Naive B cell (primary cell): ENCODE measurements at regions not wholly inside any gene's neighbourhood (a gene's known extent, or its start where the extent isn't known, plus 50 kb on each side); places are given as distances from the start of the nearest gene placed in this dataset.
"Not testable (repeated sequence)": the region's sequence is repeated elsewhere in the genome, so short reads cannot be mapped to it uniquely, and the experiment has no call there.

Experiments
- ATAC-seq, 2 donors: fragments of 150-1000 bp; cut with Tn5 transposase; 2 replicates each; pipeline ENCODE4 v1.10.0; 2021; ENCODE audit warnings: low read depth in 2 of 2, mild to moderate bottlenecking in 2 of 2, moderate library complexity in 2 of 2
- DNase-seq: peaks from one replicate; pipeline ENCODE4 v3.0.0; 2022
- H3K27ac Mint-ChIP-seq, 6 donors: one replicate each; pipeline ENCODE4 v1.8.0; 2020 to 2022; ENCODE audit warnings: mild to moderate bottlenecking in 6 of 6, mixed read lengths in 6 of 6, moderate library complexity in 5 of 6, inconsistent platforms in 2 of 6
- H3K27me3 Mint-ChIP-seq, 3 donors: one replicate each; pipeline ENCODE4 v1.8.0; 2021 to 2022; ENCODE audit warnings: mixed read lengths in 3 of 3, mild to moderate bottlenecking in 1 of 3
- H3K36me3 Mint-ChIP-seq, 2 donors: one replicate each; pipeline ENCODE4 v1.8.0; 2020 to 2022; ENCODE audit warnings: mixed read lengths in 2 of 2, inconsistent platforms in 1 of 2, mild to moderate bottlenecking in 1 of 2
- H3K4me1 Mint-ChIP-seq, 3 donors: one replicate each; pipeline ENCODE4 v1.8.0; 2020 to 2022; ENCODE audit warnings: mixed read lengths in 3 of 3, inconsistent platforms in 1 of 3, mild to moderate bottlenecking in 1 of 3, moderate library complexity in 1 of 3
- H3K4me3 Mint-ChIP-seq, 8 donors: one replicate each; pipeline ENCODE4 v1.8.0; 2020 to 2022; ENCODE audit warnings: mild to moderate bottlenecking in 8 of 8, mixed read lengths in 8 of 8, moderate library complexity in 8 of 8, inconsistent platforms in 2 of 8
- H3K9me3 Mint-ChIP-seq, 7 donors: one replicate each; pipeline ENCODE4 v1.8.0; 2020 to 2022; ENCODE audit warnings: mixed read lengths in 7 of 7, mild to moderate bottlenecking in 5 of 7, inconsistent platforms in 2 of 7, moderate library complexity in 1 of 7

- H3K27me3 Mint-ChIP-seq, H3K4me3 Mint-ChIP-seq, H3K27ac Mint-ChIP-seq, H3K4me1 Mint-ChIP-seq, ATAC-seq, DNase-seq, H3K36me3 Mint-ChIP-seq: not testable (repeated sequence)
- H3K9me3 Mint-ChIP-seq: peaks cover 2 to 23% (median 6%) of the 10 kb centered on the region in 7 donors
These were observed 1252.2 kb downstream of the STIM2 start for GRCh38 chr4:28112691-28113335.

- H3K27ac Mint-ChIP-seq, H3K4me3 Mint-ChIP-seq, H3K4me1 Mint-ChIP-seq, DNase-seq, H3K27me3 Mint-ChIP-seq, ATAC-seq, H3K36me3 Mint-ChIP-seq: not testable (repeated sequence)
- peaks cover 3 to 26% (median 8%) of the 10 kb centered on the region in 7 donors for H3K9me3 Mint-ChIP-seq
These were observed 1252.9 kb downstream of the STIM2 start for GRCh38 chr4:28113586-28113985.

DNA sequence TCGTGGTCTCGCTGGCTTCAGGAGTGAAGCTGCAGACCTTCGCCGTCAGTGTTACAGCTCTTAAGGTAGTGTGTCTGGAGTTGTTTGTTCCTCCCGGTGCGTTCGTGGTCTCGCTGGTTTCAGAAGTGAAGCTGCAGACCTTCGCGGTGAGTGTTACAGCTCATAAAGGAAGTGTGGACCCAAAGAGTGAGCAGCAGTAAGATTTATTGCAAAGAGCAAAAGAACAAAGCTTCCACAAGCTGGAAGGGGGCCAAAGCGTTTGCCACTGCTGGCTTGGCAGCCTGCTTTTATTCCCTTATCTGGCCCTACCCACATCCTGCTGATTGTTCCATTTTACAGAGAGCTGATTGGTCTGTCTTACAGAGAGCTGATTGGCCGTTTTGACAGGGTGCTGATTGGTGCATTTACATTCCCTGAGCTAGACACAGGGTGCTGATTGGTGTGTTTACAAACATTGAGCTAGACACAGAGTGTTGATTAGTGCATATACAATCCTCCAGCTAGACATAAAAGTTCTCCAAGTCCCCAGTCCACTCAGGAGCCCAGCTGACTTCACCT, 1256.0 kb downstream of the STIM2 start:
- DNase-seq, H3K4me3 Mint-ChIP-seq, ATAC-seq, H3K27me3 Mint-ChIP-seq, H3K36me3 Mint-ChIP-seq, H3K27ac Mint-ChIP-seq, H3K4me1 Mint-ChIP-seq: not testable (repeated sequence)
- H3K9me3 Mint-ChIP-seq: peaks cover 3 to 26% (median 10%) of the 10 kb centered on the region in 7 donors

- Mint-ChIP-seq H3K9me3 (peaks cover 3 to 26% (median 9%) of the 10 kb centered on the region in 7 donors), H3K4me3 (no peak overlapping the region), H3K27ac (no peak overlapping the region), H3K27me3 (no peaks in the 10 kb centered on the region), H3K4me1 (no peaks in the 10 kb centered on the region), H3K36me3 (no peaks in the 10 kb centered on the region)
- DNase-seq (no peak), ATAC-seq (no peak)
These were observed 1256.5 kb downstream of the STIM2 start for GRCh38 chr4:28117084-28117682.

GRCh38 chr4:28146191-28146590, 1285.5 kb downstream of the STIM2 start:
- Mint-ChIP-seq H3K27ac (no peak overlapping the region), H3K9me3 (peaks cover 0 to 8% (median 0%) of the 10 kb centered on the region in 7 donors), H3K27me3 (no peaks in the 10 kb centered on the region), H3K4me1 (no peaks in the 10 kb centered on the region), H3K4me3 (no peak overlapping the region), H3K36me3 (no peaks in the 10 kb centered on the region)
- DNase-seq (no peak), ATAC-seq (no peak)

DNA sequence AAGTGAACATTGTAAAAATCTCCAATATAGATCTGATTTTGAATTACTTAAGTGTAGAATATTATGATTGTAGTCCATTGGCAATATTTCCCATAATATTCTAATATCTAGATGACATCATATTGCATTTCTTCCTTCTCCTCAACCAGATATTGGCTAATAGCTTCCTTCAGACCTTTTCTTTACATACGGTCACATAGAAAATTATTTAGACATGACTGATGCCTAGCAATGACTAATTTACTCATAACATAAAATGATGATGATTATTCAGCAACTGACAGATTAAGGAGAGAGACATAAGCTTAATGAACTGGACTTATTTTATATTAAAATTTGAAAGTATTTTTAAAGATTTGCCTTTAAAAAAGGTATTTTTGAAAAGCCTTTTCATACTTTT, 1287.6 kb downstream of the STIM2 start:
- H3K4me3 Mint-ChIP-seq: no peak overlapping the region
- H3K4me1 Mint-ChIP-seq: no peaks in the 10 kb centered on the region
- ATAC-seq (no peak), DNase-seq (no peak)
- H3K27ac Mint-ChIP-seq: no peak overlapping the region
- H3K27me3 Mint-ChIP-seq: no peaks in the 10 kb centered on the region
- H3K9me3 Mint-ChIP-seq: peaks cover 0 to 3% (median 0%) of the 10 kb centered on the region in 7 donors
- no peaks in the 10 kb centered on the region for H3K36me3 Mint-ChIP-seq

GRCh38 chr4:28149762-28150161, 1289.1 kb downstream of the STIM2 start:
- ATAC-seq (no peak), DNase-seq (no peak)
- no peaks in the 10 kb centered on the region for H3K27me3 Mint-ChIP-seq
- no peaks in the 10 kb centered on the region for H3K36me3 Mint-ChIP-seq
- no peak overlapping the region for H3K4me3 Mint-ChIP-seq
- no peak overlapping the region for H3K27ac Mint-ChIP-seq
- H3K9me3 Mint-ChIP-seq: peaks cover 0 to 5% (median 2%) of the 10 kb centered on the region in 7 donors
- H3K4me1 Mint-ChIP-seq: no peaks in the 10 kb centered on the region

- no peaks in the 10 kb centered on the region for H3K36me3 Mint-ChIP-seq
- H3K9me3 Mint-ChIP-seq: peaks cover 0 to 5% (median 2%) of the 10 kb centered on the region in 7 donors
- H3K4me3 Mint-ChIP-seq: no peak overlapping the region
- no peak for DNase-seq
- no peak overlapping the region for H3K27ac Mint-ChIP-seq
- H3K27me3 Mint-ChIP-seq: no peaks in the 10 kb centered on the region
- ATAC-seq: no peak
- no peaks in the 10 kb centered on the region for H3K4me1 Mint-ChIP-seq
These were observed 1290.7 kb downstream of the STIM2 start for GRCh38 chr4:28151314-28151713.

- Mint-ChIP-seq H3K36me3 (no peaks in the 10 kb centered on the region), H3K27me3 (no peaks in the 10 kb centered on the region), H3K4me3 (no peak overlapping the region), H3K4me1 (no peaks in the 10 kb centered on the region), H3K9me3 (peaks cover 0 to 10% (median 1%) of the 10 kb centered on the region in 7 donors), H3K27ac (no peak overlapping the region)
- no peak for ATAC-seq
- DNase-seq: no peak
These were observed 1306.8 kb downstream of the STIM2 start for GRCh38 chr4:28167411-28167810.

DNA sequence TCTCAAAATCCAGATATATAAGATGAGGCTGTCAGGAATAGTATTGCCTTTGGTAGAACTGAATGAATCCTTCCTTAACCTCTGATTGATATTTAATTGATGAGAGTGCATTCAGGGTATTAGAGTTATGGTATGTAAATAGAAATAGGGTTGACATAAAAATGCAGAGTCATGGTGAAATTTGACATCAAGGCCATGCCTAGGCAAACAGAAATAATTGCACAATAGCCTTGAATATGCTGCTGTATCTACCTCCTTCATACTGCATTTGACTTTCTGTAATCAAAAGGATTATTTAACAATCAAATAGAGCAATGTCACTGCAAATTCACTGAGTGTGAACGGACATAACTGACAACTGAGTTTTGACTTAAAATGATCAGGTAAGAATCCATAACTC, 1316.3 kb downstream of the STIM2 start:
- ATAC-seq (no peak), DNase-seq (no peak)
- H3K27me3 Mint-ChIP-seq: no peaks in the 10 kb centered on the region
- H3K36me3 Mint-ChIP-seq: no peaks in the 10 kb centered on the region
- no peaks in the 10 kb centered on the region for H3K4me1 Mint-ChIP-seq
- no peak overlapping the region for H3K27ac Mint-ChIP-seq
- peaks cover 0 to under 1% (median 0%) of the 10 kb centered on the region in 7 donors for H3K9me3 Mint-ChIP-seq
- no peak overlapping the region for H3K4me3 Mint-ChIP-seq

GRCh38 chr4:28177641-28178040, 1317.0 kb downstream of the STIM2 start:
- peaks cover 0 to 2% (median 0%) of the 10 kb centered on the region in 7 donors for H3K9me3 Mint-ChIP-seq
- H3K4me3 Mint-ChIP-seq: no peak overlapping the region
- no peaks in the 10 kb centered on the region for H3K36me3 Mint-ChIP-seq
- no peak for ATAC-seq
- DNase-seq: no peak
- no peak overlapping the region for H3K27ac Mint-ChIP-seq
- no peaks in the 10 kb centered on the region for H3K4me1 Mint-ChIP-seq
- H3K27me3 Mint-ChIP-seq: no peaks in the 10 kb centered on the region

GRCh38 chr4:28179126-28179525, 1318.5 kb downstream of the STIM2 start:
- no peak overlapping the region for H3K27ac Mint-ChIP-seq
- no peaks in the 10 kb centered on the region for H3K4me1 Mint-ChIP-seq
- ATAC-seq: no peak
- H3K9me3 Mint-ChIP-seq: peaks cover 0 to 2% (median 0%) of the 10 kb centered on the region in 7 donors
- no peak for DNase-seq
- no peaks in the 10 kb centered on the region for H3K36me3 Mint-ChIP-seq
- no peaks in the 10 kb centered on the region for H3K27me3 Mint-ChIP-seq
- H3K4me3 Mint-ChIP-seq: no peak overlapping the region

GRCh38 chr4:28209371-28209924, 1348.8 kb downstream of the STIM2 start:
- DNase-seq (no peak), ATAC-seq (no peak)
- Mint-ChIP-seq H3K36me3 (no peaks in the 10 kb centered on the region), H3K9me3 (peaks cover 0 to 6% (median 3%) of the 10 kb centered on the region in 7 donors), H3K27me3 (no peaks in the 10 kb centered on the region), H3K4me3 (no peak overlapping the region), H3K27ac (no peak overlapping the region), H3K4me1 (no peaks in the 10 kb centered on the region)
